ENCODE measurements at regions not wholly inside any gene's neighbourhood (a gene's known extent, or its start where the extent isn't known, plus 50 kb on each side); places are given as distances from the start of the nearest gene placed in this dataset.
A peak's percentile ranks its signal among the peaks of the same experiment; 100 is the strongest.
"Not testable (repeated sequence)": the region's sequence is repeated elsewhere in the genome, so short reads cannot be mapped to it uniquely, and the experiment has no call there.

DNA sequence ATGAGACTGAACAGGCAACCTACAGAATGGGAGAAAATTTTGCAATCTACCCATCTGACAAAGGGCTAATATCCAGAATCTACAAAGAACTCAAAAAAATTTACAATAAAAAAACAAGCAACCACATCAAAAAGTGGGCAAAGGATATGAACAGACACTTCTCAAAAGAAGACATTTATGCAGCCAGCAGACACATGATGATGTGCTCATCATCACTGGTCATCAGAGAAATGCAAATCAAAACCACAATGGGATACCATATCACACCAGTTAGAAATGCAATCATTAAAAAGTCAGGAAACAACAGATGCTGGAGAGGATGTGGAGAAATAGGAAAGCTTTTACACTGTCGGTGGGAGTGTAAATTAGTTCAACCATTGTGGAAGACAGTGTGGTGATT lies 51.7 kb upstream of the PAXBP1 start:
- not testable (repeated sequence) for H3K36me3 ChIP-seq (ENCODE audit: control insufficient read depth, insufficient read depth, low read length); H3K9ac ChIP-seq (ENCODE audit: insufficient read depth, low read length); DNase-seq (ENCODE audit: low read depth in 2 of 2); H3K4me1 ChIP-seq (ENCODE audit: control insufficient read depth, extremely low read depth, insufficient read depth, low read length); H3K9me3 ChIP-seq (ENCODE audit: control insufficient read depth, insufficient read depth, low read depth, low read length); H3K27ac ChIP-seq (ENCODE audit: insufficient read depth, low read length); H2AFZ ChIP-seq (ENCODE audit: low read length); H3K4me3 ChIP-seq (replicated peaks in 1 of 4; ENCODE audit: control extremely low read depth in 1 of 4, insufficient read depth in 1 of 4, low read depth in 3 of 4, low read length in 4 of 4); H3K27me3 ChIP-seq (ENCODE audit: control insufficient read depth, insufficient read depth, low read length); H3K4me2 ChIP-seq (ENCODE audit: extremely low read depth, insufficient read depth, low read length); H3K79me2 ChIP-seq (ENCODE audit: control insufficient read depth, insufficient read depth, low read length); H4K20me1 ChIP-seq (ENCODE audit: control insufficient read depth, extremely low read depth, insufficient read depth, low read length)

DNA sequence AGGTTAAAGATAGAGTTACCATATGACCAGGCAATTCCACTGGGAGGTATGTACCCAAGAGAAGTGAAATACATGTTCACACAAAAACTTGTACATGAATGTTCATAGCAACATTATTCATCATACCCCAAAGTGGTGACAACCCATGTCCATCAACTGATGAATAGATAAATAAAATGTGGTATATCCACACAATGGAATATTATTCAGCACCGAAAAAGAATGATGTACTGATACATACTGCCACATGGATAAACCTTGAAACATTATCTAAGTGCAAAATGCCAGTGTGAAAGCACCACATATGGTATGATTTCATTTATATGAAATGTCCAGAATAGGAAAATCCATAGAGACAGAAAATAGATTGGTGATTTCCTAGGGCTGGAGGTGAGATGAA lies 53.4 kb upstream of the PAXBP1 start:
- Histone ChIP-seq H2AFZ (ENCODE audit: low read length) (no peak overlapping the region), H3K79me2 (ENCODE audit: control insufficient read depth, insufficient read depth, low read length) (no peaks in the 10 kb centered on the region), H3K27ac (ENCODE audit: insufficient read depth, low read length) (no peak overlapping the region), H3K9ac (ENCODE audit: insufficient read depth, low read length) (no peak overlapping the region), H4K20me1 (ENCODE audit: control insufficient read depth, extremely low read depth, insufficient read depth, low read length) (no peaks in the 10 kb centered on the region), H3K36me3 (ENCODE audit: control insufficient read depth, insufficient read depth, low read length) (no peaks in the 10 kb centered on the region), H3K4me3 (replicated peaks in 1 of 4; ENCODE audit: control extremely low read depth in 1 of 4, insufficient read depth in 1 of 4, low read depth in 3 of 4, low read length in 4 of 4) (no peak overlapping the region), H3K4me1 (ENCODE audit: control insufficient read depth, extremely low read depth, insufficient read depth, low read length) (peaks cover 1% of the 10 kb centered on the region), H3K27me3 (ENCODE audit: control insufficient read depth, insufficient read depth, low read length) (no peaks in the 10 kb centered on the region), H3K9me3 (ENCODE audit: control insufficient read depth, insufficient read depth, low read depth, low read length) (no peaks in the 10 kb centered on the region), H3K4me2 (ENCODE audit: extremely low read depth, insufficient read depth, low read length) (no peak overlapping the region)
- TF ChIP-seq EZH2 (IDR thresholded peaks at IDR 0.05; ENCODE audit: low read length, missing control alignments) = no peak
- TF ChIP-seq, protein P1, sequence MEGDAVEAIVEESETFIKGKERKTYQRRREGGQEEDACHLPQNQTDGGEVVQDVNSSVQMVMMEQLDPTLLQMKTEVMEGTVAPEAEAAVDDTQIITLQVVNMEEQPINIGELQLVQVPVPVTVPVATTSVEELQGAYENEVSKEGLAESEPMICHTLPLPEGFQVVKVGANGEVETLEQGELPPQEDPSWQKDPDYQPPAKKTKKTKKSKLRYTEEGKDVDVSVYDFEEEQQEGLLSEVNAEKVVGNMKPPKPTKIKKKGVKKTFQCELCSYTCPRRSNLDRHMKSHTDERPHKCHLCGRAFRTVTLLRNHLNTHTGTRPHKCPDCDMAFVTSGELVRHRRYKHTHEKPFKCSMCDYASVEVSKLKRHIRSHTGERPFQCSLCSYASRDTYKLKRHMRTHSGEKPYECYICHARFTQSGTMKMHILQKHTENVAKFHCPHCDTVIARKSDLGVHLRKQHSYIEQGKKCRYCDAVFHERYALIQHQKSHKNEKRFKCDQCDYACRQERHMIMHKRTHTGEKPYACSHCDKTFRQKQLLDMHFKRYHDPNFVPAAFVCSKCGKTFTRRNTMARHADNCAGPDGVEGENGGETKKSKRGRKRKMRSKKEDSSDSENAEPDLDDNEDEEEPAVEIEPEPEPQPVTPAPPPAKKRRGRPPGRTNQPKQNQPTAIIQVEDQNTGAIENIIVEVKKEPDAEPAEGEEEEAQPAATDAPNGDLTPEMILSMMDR (conservative IDR thresholded peaks at IDR 0.05 in 1 of 2, IDR thresholded peaks at IDR 0.05 in 1 of 2; ENCODE audit: low read depth in 1 of 2, low read length in 2 of 2) = no peak
- no peak for DNase-seq (ENCODE audit: low read depth in 2 of 2)

DNA sequence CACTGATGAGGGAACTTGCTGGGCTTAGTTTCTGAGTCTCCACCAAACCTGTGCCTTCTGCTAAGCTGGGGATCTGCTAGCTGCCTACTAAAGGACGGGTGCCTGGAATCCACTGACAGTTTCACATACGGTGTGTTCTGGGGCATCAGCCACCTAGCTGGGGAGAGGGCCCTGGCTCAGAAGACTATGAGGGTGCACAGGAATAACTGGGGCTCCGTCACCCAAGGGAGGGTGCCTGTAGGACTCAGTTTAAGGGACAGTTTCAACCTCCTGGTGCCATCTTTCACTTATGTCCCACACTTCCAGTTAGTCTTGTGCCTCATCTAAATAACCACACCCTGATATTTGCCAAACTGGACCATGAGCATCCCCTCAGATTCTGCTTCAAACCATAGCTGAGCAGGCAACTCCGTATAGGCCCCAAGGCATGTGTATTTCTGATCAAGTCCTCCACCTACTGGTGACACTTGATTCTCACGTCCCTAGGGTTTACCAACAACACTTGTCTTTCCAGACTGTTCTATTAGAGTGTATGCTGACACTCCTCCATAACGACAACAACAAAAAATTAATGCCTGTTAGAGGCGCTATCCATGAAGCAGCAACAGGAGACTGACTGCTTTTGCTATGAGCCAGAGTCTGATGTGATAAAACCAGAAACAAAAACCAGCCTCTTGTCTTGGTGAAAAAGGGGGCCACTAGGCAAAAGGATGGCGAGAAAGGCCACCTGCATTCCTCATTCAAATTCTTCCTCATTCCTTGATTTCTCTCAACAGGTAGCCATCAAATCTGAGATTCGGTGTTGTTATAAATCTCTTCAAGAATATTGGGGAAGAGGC lies 55.0 kb upstream of the PAXBP1 start:
- TF ChIP-seq EZH2 (IDR thresholded peaks at IDR 0.05; ENCODE audit: low read length, missing control alignments) = no peak
- TF ChIP-seq, protein P1 (conservative IDR thresholded peaks at IDR 0.05 in 1 of 2, IDR thresholded peaks at IDR 0.05 in 1 of 2; ENCODE audit: low read depth in 1 of 2, low read length in 2 of 2) = peak; percentile 60 to 69
- Histone ChIP-seq H3K4me1 (ENCODE audit: control insufficient read depth, extremely low read depth, insufficient read depth, low read length) (no peaks in the 10 kb centered on the region), H3K27ac (ENCODE audit: insufficient read depth, low read length) (no peak overlapping the region), H2AFZ (ENCODE audit: low read length) (no peak overlapping the region), H3K4me3 (replicated peaks in 1 of 4; ENCODE audit: control extremely low read depth in 1 of 4, insufficient read depth in 1 of 4, low read depth in 3 of 4, low read length in 4 of 4) (no peak overlapping the region), H3K4me2 (ENCODE audit: extremely low read depth, insufficient read depth, low read length) (no peak overlapping the region), H3K9ac (ENCODE audit: insufficient read depth, low read length) (no peak overlapping the region), H3K79me2 (ENCODE audit: control insufficient read depth, insufficient read depth, low read length) (no peaks in the 10 kb centered on the region), H3K27me3 (ENCODE audit: control insufficient read depth, insufficient read depth, low read length) (no peaks in the 10 kb centered on the region), H4K20me1 (ENCODE audit: control insufficient read depth, extremely low read depth, insufficient read depth, low read length) (no peaks in the 10 kb centered on the region), H3K9me3 (ENCODE audit: control insufficient read depth, insufficient read depth, low read depth, low read length) (no peaks in the 10 kb centered on the region), H3K36me3 (ENCODE audit: control insufficient read depth, insufficient read depth, low read length) (no peaks in the 10 kb centered on the region)
- peak; percentile 58 to 72 for DNase-seq (ENCODE audit: low read depth in 2 of 2)
